Superior temporal gyrus (tissue), 1 donor: ENCODE measurements at regions not wholly inside any gene's neighbourhood (a gene's known extent, or its start where the extent isn't known, plus 50 kb on each side); places are given as distances from the start of the nearest gene placed in this dataset.
A peak's percentile ranks its signal among the peaks of the same experiment; 100 is the strongest.
"Not testable (repeated sequence)": the region's sequence is repeated elsewhere in the genome, so short reads cannot be mapped to it uniquely, and the experiment has no call there.

ENCODE experiments used
- DNase-seq: peaks from one replicate; pipeline ENCODE4 v3.0.0-alpha.2; 2016; ENCODE audit errors: extremely low spot score

- DNase-seq = no peak
Observed at GRCh38 chr21:14754682-14755081, 208.6 kb upstream of the SAMSN1 start.

- DNase-seq = no peak
Observed at GRCh38 chr21:14754259-14754604, 208.1 kb upstream of the SAMSN1 start.

GRCh38 chr21:14753466-14754258, 207.5 kb upstream of the SAMSN1 start:
- DNase-seq = no peak

- DNase-seq = no peak
Observed at GRCh38 chr21:14753069-14753465, 207.0 kb upstream of the SAMSN1 start.

- DNase-seq = no peak
Observed at GRCh38 chr21:14752345-14752909, 206.3 kb upstream of the SAMSN1 start.

- DNase-seq = peak; percentile 36
Observed at GRCh38 chr21:14751602-14752344, 205.7 kb upstream of the SAMSN1 start.

GRCh38 chr21:14751011-14751410, 204.9 kb upstream of the SAMSN1 start:
- DNase-seq = no peak

- no peak for DNase-seq
Observed at GRCh38 chr21:14750041-14750440, 203.9 kb upstream of the SAMSN1 start.

GRCh38 chr21:14748662-14749061, 202.5 kb upstream of the SAMSN1 start:
- DNase-seq = no peak

- DNase-seq = no peak
Observed at GRCh38 chr21:14744368-14744767, 198.3 kb upstream of the SAMSN1 start.

- no peak for DNase-seq
Observed at GRCh38 chr21:14742119-14742518, 196.0 kb upstream of the SAMSN1 start.

- no peak for DNase-seq
Observed at GRCh38 chr21:14741256-14741655, 195.1 kb upstream of the SAMSN1 start.

GRCh38 chr21:14740692-14741091, 194.6 kb upstream of the SAMSN1 start:
- DNase-seq = no peak

GRCh38 chr21:14740116-14740515, 194.0 kb upstream of the SAMSN1 start:
- no peak for DNase-seq

- no peak for DNase-seq
Observed at GRCh38 chr21:14739590-14739989, 193.5 kb upstream of the SAMSN1 start.

- not testable (repeated sequence) for DNase-seq
Observed at GRCh38 chr21:14738576-14738975, 192.5 kb upstream of the SAMSN1 start.

- no peak for DNase-seq
Observed at GRCh38 chr21:14737922-14738321, 191.8 kb upstream of the SAMSN1 start.

- no peak for DNase-seq
Observed at GRCh38 chr21:14737284-14737691, 191.2 kb upstream of the SAMSN1 start.

- DNase-seq = no peak
Observed at GRCh38 chr21:14736672-14737071, 190.6 kb upstream of the SAMSN1 start.

GRCh38 chr21:14736162-14736561, 190.0 kb upstream of the SAMSN1 start:
- no peak for DNase-seq

- DNase-seq = no peak
Observed at GRCh38 chr21:14734833-14735232, 188.7 kb upstream of the SAMSN1 start.

- DNase-seq = no peak
Observed at GRCh38 chr21:14734191-14734590, 188.1 kb upstream of the SAMSN1 start.

- no peak for DNase-seq
Observed at GRCh38 chr21:14725219-14725618, 179.1 kb upstream of the SAMSN1 start.
